ENCODE measurements at regions not wholly inside any gene's neighbourhood (a gene's known extent, or its start where the extent isn't known, plus 50 kb on each side); places are given as distances from the start of the nearest gene placed in this dataset.

DNA sequence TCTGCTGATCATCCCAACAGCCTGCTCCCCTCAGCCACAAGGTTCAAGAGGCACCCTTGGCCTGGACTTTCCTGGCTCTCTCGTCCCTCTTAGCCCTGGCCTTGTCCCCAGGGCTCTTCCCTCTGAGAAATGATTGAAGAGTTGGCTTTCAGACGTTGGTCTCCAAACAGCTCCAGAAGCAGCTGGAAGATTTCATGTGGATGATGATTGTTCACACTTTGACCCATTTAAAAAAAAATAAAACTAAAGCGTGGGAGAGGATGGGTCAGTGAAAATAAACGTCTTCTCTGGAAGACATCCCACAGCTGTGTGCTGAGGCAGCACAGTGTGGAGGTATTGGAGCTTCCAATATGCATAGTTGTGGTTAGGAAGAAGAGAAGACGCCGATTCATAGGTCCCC, 54.7 kb upstream of the CDH11 start:
- DNase-seq (ENCODE audit: low read depth, low spot score): no peak

DNA sequence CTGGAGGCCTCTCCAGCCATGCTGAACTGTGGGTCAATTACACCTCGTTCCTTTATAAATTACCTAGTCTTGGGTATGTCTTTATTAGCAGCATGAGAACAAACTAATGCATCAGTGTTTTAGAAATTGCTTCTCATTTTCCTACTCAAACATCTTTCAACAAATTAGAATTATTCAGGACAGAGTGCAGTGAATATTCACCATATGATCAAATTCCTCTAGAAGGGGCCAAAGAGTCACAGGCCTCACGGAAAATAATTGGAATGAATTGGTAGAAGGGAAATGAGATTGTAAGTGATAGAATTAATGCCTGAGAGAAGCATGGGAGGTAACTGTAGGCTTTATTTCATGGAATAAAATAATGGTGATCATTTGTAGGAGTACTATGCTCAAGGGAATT, 50.5 kb upstream of the CDH11 start:
- no peak for DNase-seq (ENCODE audit: low read depth, low spot score)
